NCI-H1048 (cell line): ENCODE measurements at regions not wholly inside any gene's neighbourhood (a gene's known extent, or its start where the extent isn't known, plus 50 kb on each side); places are given as distances from the start of the nearest gene placed in this dataset.
"Not testable (repeated sequence)": the region's sequence is repeated elsewhere in the genome, so short reads cannot be mapped to it uniquely, and the experiment has no call there.

ENCODE experiments used
- DNase-seq: peaks from one replicate; lab custom pipeline; 2025; lab: John Stamatoyannopoulos, UW

DNA sequence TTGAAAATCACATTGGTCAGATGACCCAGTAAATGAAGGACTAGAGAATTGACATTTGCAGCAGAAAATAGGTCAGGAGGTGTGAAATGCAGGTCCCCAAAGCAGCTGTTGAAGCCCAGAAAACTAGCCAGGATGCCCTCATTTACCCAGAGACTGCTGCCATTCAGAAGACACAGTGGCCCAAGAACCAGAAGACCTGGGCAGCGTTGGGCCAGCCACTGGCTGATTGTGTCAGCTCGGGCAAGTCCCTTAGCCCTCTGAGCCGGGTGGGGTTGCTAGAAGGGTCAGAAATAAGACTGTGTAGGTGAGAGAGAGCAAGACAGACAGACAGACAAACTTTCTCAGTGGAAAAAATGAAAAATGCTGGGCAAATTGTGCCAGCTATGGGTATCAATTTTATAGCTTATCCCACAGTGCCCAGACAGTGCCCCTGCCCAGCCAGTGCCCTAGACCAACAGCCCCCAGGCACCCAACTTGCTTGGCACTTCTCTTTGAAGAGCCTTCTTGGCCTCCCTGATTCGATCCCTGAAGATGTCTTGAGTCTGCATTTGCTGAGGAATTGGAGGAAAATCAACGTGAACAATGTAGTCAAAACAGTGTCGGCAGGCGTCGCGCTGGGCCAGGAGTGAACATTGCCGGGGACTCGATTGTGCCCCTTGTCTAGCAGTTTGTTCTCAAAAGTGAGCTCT lies 198.3 kb downstream of the MN1 start:
- DNase-seq, result no peak

GRCh38 chr22:27603800-27604144 lies 197.8 kb downstream of the MN1 start:
- no peak for DNase-seq

- no peak for DNase-seq
These were observed 196.2 kb downstream of the MN1 start for GRCh38 chr22:27605390-27605789.

DNA sequence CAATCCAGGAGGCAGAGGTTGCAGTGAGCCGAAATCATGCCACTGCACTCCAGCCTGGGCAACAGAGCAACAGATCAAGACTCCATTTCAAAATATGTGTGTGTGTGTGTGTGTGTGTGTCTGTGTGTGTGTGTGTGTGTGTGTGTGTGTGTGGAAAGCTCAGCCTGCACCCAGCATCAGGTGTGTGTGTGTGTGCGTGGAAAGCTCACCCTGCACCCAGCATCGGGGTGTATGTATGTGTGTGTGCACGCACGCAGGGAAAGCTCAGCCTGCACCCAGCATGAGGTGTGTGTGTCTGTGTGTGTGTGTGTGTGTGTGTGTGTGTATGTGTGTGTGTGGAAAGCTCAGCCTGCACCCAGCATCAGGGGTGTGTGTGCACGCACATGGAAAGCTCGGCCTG lies 193.8 kb downstream of the MN1 start:
- DNase-seq, result not testable (repeated sequence)

DNA sequence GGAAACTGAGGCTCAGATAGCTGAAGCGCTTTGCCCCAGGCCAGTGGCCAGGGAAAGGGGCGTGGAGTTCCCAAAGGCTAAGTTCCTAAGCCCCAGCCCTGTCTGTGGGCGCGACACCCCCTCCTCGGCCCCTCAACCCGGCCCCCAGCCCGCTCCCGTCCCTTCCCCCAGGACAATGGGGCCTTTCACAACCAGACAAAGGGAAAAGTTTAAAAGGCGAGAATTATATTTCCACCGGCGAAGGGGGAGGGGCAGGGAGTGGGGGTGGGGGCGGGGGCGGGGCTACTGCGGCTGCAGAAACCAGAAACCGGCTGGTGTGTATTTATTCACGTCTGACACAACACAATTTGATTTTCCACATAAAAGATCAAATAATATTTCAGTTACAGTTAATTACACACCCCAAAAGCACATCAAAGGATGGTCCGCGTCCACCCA lies 192.1 kb downstream of the MN1 start:
- no peak for DNase-seq

DNA sequence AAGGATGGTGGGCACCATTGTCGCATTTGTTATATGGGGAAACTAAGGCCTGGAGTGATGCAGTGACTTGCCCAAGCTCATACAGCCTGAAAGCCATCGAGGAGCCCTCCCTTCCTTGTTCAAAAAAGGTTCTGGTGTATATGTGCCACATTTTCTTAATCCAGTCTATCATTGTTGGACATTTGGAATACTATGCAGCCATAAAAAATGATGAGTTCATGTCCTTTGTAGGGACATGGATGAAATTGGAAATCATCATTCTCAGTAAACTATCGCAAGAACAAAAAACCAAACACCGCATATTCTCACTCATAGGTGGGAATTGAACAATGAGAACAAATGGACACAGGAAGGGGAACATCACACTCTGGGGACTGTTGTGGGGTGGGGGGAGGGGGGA lies 191.4 kb downstream of the MN1 start:
- DNase-seq, result not testable (repeated sequence)

- no peak for DNase-seq
These were observed 190.4 kb downstream of the MN1 start for GRCh38 chr22:27610863-27611786.

GRCh38 chr22:27612115-27612514 lies 189.4 kb downstream of the MN1 start:
- DNase-seq, result no peak

DNA sequence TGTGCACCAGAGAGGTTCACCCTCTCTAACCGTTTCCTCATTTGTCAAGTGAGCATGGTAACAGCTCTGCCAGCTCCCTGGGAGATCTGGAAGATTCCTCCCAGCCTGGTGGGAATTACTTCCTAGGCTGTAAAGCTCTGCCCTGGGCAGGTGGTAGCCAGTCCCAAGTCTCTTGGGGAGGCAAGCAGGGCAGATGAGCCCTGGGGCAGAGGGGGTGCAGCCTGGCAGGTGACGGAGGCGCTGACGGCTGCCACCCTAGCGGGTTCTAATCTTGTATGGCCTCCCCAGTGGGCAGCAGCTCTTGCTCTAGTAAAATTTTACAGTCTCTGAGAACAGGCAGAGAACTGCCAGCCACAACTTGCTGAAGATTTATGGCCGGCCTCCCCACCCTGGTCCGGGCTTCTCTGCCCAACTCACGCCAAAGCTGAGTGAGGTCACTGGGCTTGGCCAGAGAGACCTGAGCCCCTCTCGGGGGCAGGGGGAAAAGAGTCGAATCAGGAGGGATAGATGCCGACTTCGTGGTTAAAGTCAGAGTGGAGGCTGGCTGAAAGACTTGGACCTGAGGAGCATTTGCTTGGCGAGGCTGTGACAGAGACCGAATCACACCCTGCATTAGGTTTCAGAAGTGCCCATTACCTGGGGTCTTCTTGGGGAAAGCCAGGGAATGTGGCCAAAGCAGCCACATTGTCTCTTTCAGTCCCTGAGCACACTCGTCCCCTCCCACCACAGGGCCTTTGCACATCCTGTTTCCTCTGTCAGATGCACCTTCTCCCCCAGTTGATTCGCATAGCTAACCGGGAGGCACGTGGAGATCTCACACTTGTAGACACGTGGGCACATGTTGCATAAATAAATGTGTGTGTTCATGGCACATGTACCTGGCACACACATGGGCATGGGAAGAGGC lies 188.2 kb downstream of the MN1 start:
- no peak for DNase-seq

GRCh38 chr22:27614006-27614649 lies 187.4 kb downstream of the MN1 start:
- no peak for DNase-seq

GRCh38 chr22:27614650-27615007 lies 186.9 kb downstream of the MN1 start:
- no peak for DNase-seq

- DNase-seq, result no peak
These were observed 186.1 kb downstream of the MN1 start for GRCh38 chr22:27615408-27615807.

DNA sequence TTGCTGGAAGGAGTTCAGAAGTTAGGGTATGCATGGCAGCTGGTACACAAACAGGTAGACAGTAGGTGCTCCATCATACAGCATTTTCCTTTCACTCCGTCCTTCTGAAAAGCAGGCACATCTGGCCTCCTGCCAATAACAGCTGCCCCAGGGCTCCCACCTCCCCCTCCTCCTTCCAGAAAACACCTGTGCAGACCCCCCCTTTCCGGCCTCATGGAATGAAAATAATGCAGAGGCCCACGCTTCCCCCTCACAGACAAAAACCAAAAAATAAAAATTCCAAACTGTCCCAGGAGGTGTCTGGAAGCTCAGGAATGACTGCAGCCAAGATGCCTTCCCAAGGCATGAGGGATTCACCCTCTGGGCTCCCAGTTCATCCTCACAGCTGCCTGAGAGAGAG lies 185.5 kb downstream of the MN1 start:
- no peak for DNase-seq

- no peak for DNase-seq
These were observed 184.2 kb downstream of the MN1 start for GRCh38 chr22:27617214-27617881.

GRCh38 chr22:27620367-27621154 lies 181.0 kb downstream of the MN1 start:
- DNase-seq, result no peak

DNA sequence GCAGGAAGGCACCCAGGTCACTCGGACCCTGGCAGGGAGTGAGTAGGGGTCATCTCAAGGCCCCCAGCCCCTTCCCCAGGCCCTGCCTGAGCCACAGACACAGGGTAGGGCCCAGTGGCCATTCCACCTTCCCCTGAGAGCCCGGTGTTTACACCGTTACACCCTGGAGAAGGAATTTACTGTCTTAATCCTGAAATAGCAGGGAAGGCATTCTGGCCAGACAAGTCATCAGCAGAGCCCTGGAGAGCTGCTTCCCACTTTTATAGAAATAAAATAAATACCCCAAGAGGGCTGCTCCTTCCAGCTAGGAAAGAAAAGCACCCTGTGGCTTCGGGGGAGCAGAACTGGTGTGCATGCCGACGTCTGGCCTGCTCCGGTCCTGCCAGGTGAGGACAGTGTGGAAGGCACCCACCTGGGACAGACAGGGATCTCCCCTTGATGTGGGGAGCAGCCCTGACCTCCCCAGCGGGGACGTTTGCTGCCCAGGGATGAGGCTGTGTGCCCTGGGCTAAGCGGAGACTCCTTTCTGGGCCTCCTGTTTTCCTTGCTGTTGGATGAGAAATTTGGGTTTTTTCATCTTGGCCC lies 180.0 kb downstream of the MN1 start:
- DNase-seq, result no peak

- DNase-seq, result no peak
These were observed 177.5 kb downstream of the MN1 start for GRCh38 chr22:27624042-27624441.

DNA sequence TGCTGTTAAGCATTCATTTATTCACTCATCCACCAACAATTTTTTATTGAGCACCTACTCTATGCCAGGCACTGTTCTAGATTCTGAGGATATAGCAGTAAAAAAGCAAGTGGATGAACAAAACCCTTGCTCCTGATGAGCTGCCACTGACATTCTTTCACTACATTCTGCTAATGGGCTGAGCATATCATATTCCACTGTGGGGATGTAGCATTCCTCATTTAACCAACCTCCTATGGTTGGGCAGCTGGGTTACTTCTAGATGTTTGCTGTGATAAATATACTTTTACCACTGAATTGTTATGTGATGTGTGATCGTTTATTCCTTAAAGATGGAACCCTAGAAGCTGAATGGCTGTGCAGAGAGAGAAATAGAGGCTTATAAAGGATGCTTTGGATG lies 176.9 kb downstream of the MN1 start:
- no peak for DNase-seq

DNA sequence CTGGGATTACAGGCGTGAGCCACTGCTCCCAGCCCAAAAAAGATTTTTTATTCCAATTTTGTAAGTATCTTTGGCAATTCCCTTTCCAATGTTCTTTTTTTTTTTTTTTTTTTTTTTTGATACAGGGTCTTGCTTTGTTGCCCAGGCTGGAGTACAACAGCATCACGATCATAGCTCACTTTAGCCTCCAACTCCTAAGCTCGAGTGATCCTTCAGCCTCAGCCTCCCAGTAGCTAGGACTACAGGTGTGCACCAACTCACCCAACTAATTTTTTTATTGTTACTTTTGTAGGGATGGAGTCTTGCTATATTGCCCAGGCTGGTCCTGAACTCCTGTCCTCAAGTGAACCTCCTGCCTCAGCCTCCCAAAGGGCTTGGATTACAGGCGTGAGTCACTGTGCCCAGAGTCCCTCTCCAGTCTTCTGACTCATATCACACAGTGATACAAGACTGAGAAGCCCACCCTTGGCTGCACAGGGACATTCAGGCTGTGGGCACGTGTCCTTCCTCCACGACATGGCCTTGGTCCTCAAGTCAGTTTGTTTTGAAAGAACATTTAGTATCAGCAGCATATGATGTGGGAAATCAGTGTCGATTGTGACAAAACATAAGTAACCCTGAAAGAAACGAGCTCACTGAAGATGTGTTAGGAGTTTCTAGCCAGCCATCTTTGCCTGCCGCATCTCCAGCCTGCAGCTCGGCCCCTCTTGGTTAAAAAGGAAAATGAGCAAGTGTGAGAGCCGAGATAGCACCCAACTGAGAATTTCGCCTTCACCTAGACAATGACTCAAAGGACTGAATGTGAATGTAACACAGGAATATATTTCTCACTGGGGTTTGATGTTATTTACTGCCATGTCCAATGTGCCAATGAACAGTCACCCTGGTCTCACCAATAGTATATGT lies 175.5 kb downstream of the MN1 start:
- no peak for DNase-seq
